BJ (cell line): ENCODE measurements at regions not wholly inside any gene's neighbourhood (a gene's known extent, or its start where the extent isn't known, plus 50 kb on each side); places are given as distances from the start of the nearest gene placed in this dataset.

Source experiments
- CTCF ChIA-PET: fragments of 350-600 bp; formaldehyde crosslinking; extraction: SDS; loops from one replicate; lab custom pipeline; 2021; ENCODE audit warnings: antibody characterized with exemption, inconsistent platforms; lab: Yijun Ruan, JAX
- POLR2A ChIA-PET: fragments of 300-600 bp; sonication (Branson Sonifier 250); formaldehyde crosslinking; extraction: SDS; loops from one replicate; lab custom pipeline; 2021; ENCODE audit warnings: antibody characterized with exemption; lab: Charles Lee
- DNase-seq: peaks from one replicate; pipeline ENCODE4 v3.0.0-alpha.2; 2011; ENCODE audit warnings: low read depth
- H3K27me3 ChIP-seq: 2 replicates; pipeline ENCODE4 v1.6.0; 2011; ENCODE audit warnings: low read length; ENCODE audit not compliant: control insufficient read depth, insufficient read depth
- H3K36me3 ChIP-seq: 2 replicates; pipeline ENCODE4 v1.5.1; 2011; ENCODE audit warnings: low read length; ENCODE audit not compliant: control insufficient read depth, insufficient read depth
- H3K4me3 ChIP-seq: 2 replicates; pipeline ENCODE4 v1.5.1; 2011; ENCODE audit warnings: low read depth, mild to moderate bottlenecking, control low read depth, low read length
- CTCF ChIP-seq: IDR thresholded peaks from 2 replicates; pipeline ENCODE4 v1.5.1; 2011; ENCODE audit warnings: low read depth, mild to moderate bottlenecking, control low read depth, inconsistent platforms, low read length, moderate library complexity; ENCODE audit not compliant: insufficient read depth

- POLR2A ChIA-PET = no interaction called here
- CTCF ChIA-PET = interaction anchor here (1.3 to 1.8 kb wide), 2 partner anchors 8 to 10 kb away, joined by 3 to 13 read pairs; no protein-coding TSS in a partner anchor
- Histone ChIP-seq H3K36me3 (no peaks in the 10 kb centered on the region), H3K27me3 (no peaks in the 10 kb centered on the region), H3K4me3 (no peak overlapping the region)
- no peak for DNase-seq
- no peak for TF ChIP-seq CTCF
Measured at GRCh38 chr1:200269256-200269655, 140.6 kb downstream of the ZNF281 start.

GRCh38 chr1:200267937-200268336 is 141.9 kb downstream of the ZNF281 start:
- no peak for TF ChIP-seq CTCF
- Histone ChIP-seq H3K36me3 (no peaks in the 10 kb centered on the region), H3K27me3 (no peaks in the 10 kb centered on the region), H3K4me3 (no peak overlapping the region)
- DNase-seq = no peak
- CTCF ChIA-PET = interaction anchor here (0.8 kb wide), 1 partner anchor 468 kb away, joined by 3 read pairs; no protein-coding TSS in a partner anchor
- POLR2A ChIA-PET = no interaction called here

GRCh38 chr1:200267458-200267857 is 142.4 kb downstream of the ZNF281 start:
- DNase-seq = no peak
- POLR2A ChIA-PET = no interaction called here
- TF ChIP-seq CTCF = no peak
- H3K4me3 ChIP-seq = no peak overlapping the region
- no peaks in the 10 kb centered on the region for H3K27me3 ChIP-seq
- CTCF ChIA-PET = interaction anchor here (0.7 to 0.8 kb wide), 3 partner anchors 9 to 467 kb away, joined by 3 read pairs; no protein-coding TSS in a partner anchor
- H3K36me3 ChIP-seq = no peaks in the 10 kb centered on the region

GRCh38 chr1:200266871-200267270 is 143.0 kb downstream of the ZNF281 start:
- POLR2A ChIA-PET = no interaction called here

GRCh38 chr1:200265881-200266280 is 144.0 kb downstream of the ZNF281 start:
- ChIA-PET CTCF (no interaction called here), POLR2A (no interaction called here)
- no peaks in the 10 kb centered on the region for H3K27me3 ChIP-seq
- no peak for TF ChIP-seq CTCF
- DNase-seq = no peak
- H3K36me3 ChIP-seq = no peaks in the 10 kb centered on the region
- H3K4me3 ChIP-seq = no peak overlapping the region

More at GRCh38 chr1:200266871-200267270, 143.0 kb downstream of the ZNF281 start:
- Histone ChIP-seq H3K27me3 (no peaks in the 10 kb centered on the region), H3K4me3 (no peak overlapping the region), H3K36me3 (no peaks in the 10 kb centered on the region)
- DNase-seq = no peak
- CTCF ChIA-PET = interaction anchor here (0.7 kb wide), 2 partner anchors 8 to 14 kb away, joined by 3 read pairs; no protein-coding TSS in a partner anchor
- TF ChIP-seq CTCF = no peak
